ENCODE measurements at regions not wholly inside any gene's neighbourhood (a gene's known extent, or its start where the extent isn't known, plus 50 kb on each side); places are given as distances from the start of the nearest gene placed in this dataset.

GRCh38 chr12:127556231-127556886, 710.6 kb upstream of the TMEM132C start:
- H2BK5ac ChIP-seq (ENCODE audit: low read depth, low read length) = no peak overlapping the region
- no peaks in the 10 kb centered on the region for H3K79me1 ChIP-seq (ENCODE audit: low read depth, low read length)
- H3K56ac ChIP-seq (replicated peaks; ENCODE audit: insufficient read length, low read depth, low read length) = no peak overlapping the region
- POLR2A ChIA-PET (ENCODE audit: partially characterized antibody) = no interaction called here
- TF ChIP-seq EP300 (IDR thresholded peaks at IDR 0.05; ENCODE audit: borderline replicate concordance in 1 of 2, low read depth in 2 of 2, low read length in 2 of 2) (no peak), CBX5 (IDR thresholded peaks at IDR 0.05; ENCODE audit: low read depth, low read length) (no peak), ZNF274 (IDR thresholded peaks at IDR 0.05; ENCODE audit: borderline replicate concordance, extremely low read depth, low read length) (no peak), SIX5 (IDR thresholded peaks at IDR 0.05; ENCODE audit: low read depth, low read length) (no peak), CTCF (IDR thresholded peaks at IDR 0.05; ENCODE audit: control extremely low read depth in 1 of 3, insufficient read depth in 1 of 3, low read depth in 1 of 3, low read length in 3 of 3) (no peak), EZH2 (IDR thresholded peaks at IDR 0.05; ENCODE audit: low read depth, low read length, severe bottlenecking) (no peak)
- no peak overlapping the region for H3K4me3 ChIP-seq (ENCODE audit: extremely low read depth in 1 of 4, insufficient read depth in 2 of 4, low read depth in 3 of 4, low read length in 4 of 4)
- H2BK15ac ChIP-seq (ENCODE audit: low read length) = no peak overlapping the region
- H2BK12ac ChIP-seq (ENCODE audit: low read depth, low read length) = no peak overlapping the region
- H3K79me2 ChIP-seq (ENCODE audit: control insufficient read depth in 1 of 2, insufficient read depth in 2 of 2, low read length in 2 of 2) = no peaks in the 10 kb centered on the region
- DNase-seq (ENCODE audit: low read depth in 1 of 2, low spot score in 2 of 2) = no peak
- no peaks in the 10 kb centered on the region for H3K23me2 ChIP-seq (ENCODE audit: low read depth, low read length)
- no peak overlapping the region for H3K14ac ChIP-seq (ENCODE audit: insufficient read length)
- H3K23ac ChIP-seq (ENCODE audit: insufficient read length) = no peak overlapping the region
- no peak overlapping the region for H3K18ac ChIP-seq (ENCODE audit: extremely low read depth, low read length)
- no peak overlapping the region for H3K27ac ChIP-seq (ENCODE audit: low read depth, low read length)
- no peaks in the 10 kb centered on the region for H3K36me3 ChIP-seq (ENCODE audit: control insufficient read depth in 2 of 4, insufficient read depth in 4 of 4, low read length in 3 of 4)
- no peak overlapping the region for H4K91ac ChIP-seq (replicated peaks; ENCODE audit: insufficient read length, low read length)
- H2AK5ac ChIP-seq (ENCODE audit: low read depth, low read length) = no peak overlapping the region
- no peak overlapping the region for H3K4me2 ChIP-seq (ENCODE audit: insufficient read depth in 1 of 2, low read depth in 2 of 2, low read length in 2 of 2)
- H4K20me1 ChIP-seq (replicated peaks in 1 of 2; ENCODE audit: control insufficient read depth in 1 of 2, insufficient read depth in 2 of 2, low read length in 2 of 2) = no peaks in the 10 kb centered on the region
- H2BK120ac ChIP-seq (replicated peaks; ENCODE audit: low read depth, low read length) = no peak overlapping the region
- H4K5ac ChIP-seq (ENCODE audit: insufficient read length, low read depth, low read length) = no peak overlapping the region
- CTCF ChIA-PET (ENCODE audit: partially characterized antibody) = interaction anchor here (1.1 to 1.2 kb wide), 2 partner anchors 121 to 189 kb away, joined by 3 read pairs; no protein-coding TSS in a partner anchor
- no peak overlapping the region for H3K9ac ChIP-seq (replicated peaks in 1 of 4; ENCODE audit: extremely low read depth in 1 of 4, low read depth in 3 of 4, low read length in 3 of 4)
- peaks cover 0 to 3% (median 0%) of the 10 kb centered on the region in 4 experiments; a peak in 1 of 7 replicates for H3K4me1 ChIP-seq (replicated peaks in 1 of 4; ENCODE audit: control insufficient read depth in 3 of 4, insufficient read depth in 4 of 4, low read length in 3 of 4)
- no peak overlapping the region for H3K4ac ChIP-seq (replicated peaks; ENCODE audit: insufficient read length, low read depth, low read length)
- H3K9me3 ChIP-seq (ENCODE audit: insufficient read depth in 2 of 2, low read depth in 1 of 2, low read length in 1 of 2) = no peaks in the 10 kb centered on the region
- H3K27me3 ChIP-seq (replicated peaks in 1 of 4; ENCODE audit: control insufficient read depth in 3 of 4, extremely low read depth in 1 of 4, insufficient read depth in 3 of 4, low read length in 3 of 4) = no peaks in the 10 kb centered on the region
- H4K8ac ChIP-seq (ENCODE audit: extremely low read depth, insufficient read depth, low read length) = no peak overlapping the region
- no peak overlapping the region for H2BK20ac ChIP-seq (ENCODE audit: low read length)
- no peak for FAIRE-seq
- H2AFZ ChIP-seq (ENCODE audit: low read length) = no peak overlapping the region
